ENCODE measurements at regions not wholly inside any gene's neighbourhood (a gene's known extent, or its start where the extent isn't known, plus 50 kb on each side); places are given as distances from the start of the nearest gene placed in this dataset.

- Histone ChIP-seq H3K79me2 (ENCODE audit: control insufficient read depth, insufficient read depth, low read length) (no peaks in the 10 kb centered on the region), H3K36me3 (ENCODE audit: control insufficient read depth in 2 of 2, extremely low read depth in 1 of 2, insufficient read depth in 2 of 2, low read length in 2 of 2) (no peaks in the 10 kb centered on the region), H3K4me3 (replicated peaks in 1 of 3; ENCODE audit: insufficient read depth in 1 of 3, low read depth in 1 of 3, low read length in 3 of 3) (no peak overlapping the region), H3K4me1 (ENCODE audit: control insufficient read depth, extremely low read depth, insufficient read depth, low read length) (peaks cover 60% of the 10 kb centered on the region), H3K4me2 (ENCODE audit: insufficient read depth, low read length) (peak overlapping the region; percentile 8), H3K9me3 (replicated peaks; ENCODE audit: control insufficient read depth, insufficient read depth, low read length) (no peaks in the 10 kb centered on the region), H3K27me3 (ENCODE audit: control insufficient read depth in 2 of 2, insufficient read depth in 2 of 2, low read length in 2 of 2) (no peaks in the 10 kb centered on the region), H3K27ac (ENCODE audit: insufficient read depth, low read depth, low read length) (no peak overlapping the region), H4K20me1 (replicated peaks; ENCODE audit: control insufficient read depth, extremely low read depth, insufficient read depth, low read length) (no peaks in the 10 kb centered on the region), H2AFZ (ENCODE audit: low read depth, low read length) (peak overlapping the region; percentile 42), H3K9ac (replicated peaks; ENCODE audit: extremely low read depth, insufficient read depth, low read length) (no peak overlapping the region), H3K9me1 (replicated peaks; ENCODE audit: control insufficient read depth, extremely low read depth, insufficient read depth, low read length) (no peaks in the 10 kb centered on the region)
- BruUV-seq (replicated peaks): no TSS peak
- TF ChIP-seq EZH2 (IDR thresholded peaks at IDR 0.05; ENCODE audit: borderline replicate concordance, low read depth, low read length, severe bottlenecking) (no peak), GATA2 (IDR thresholded peaks at IDR 0.05; ENCODE audit: insufficient read depth, insufficient read length, low read depth, low read length) (no peak), MYC (IDR thresholded peaks at IDR 0.05; ENCODE audit: low read depth, low read length) (no peak), FOS (IDR thresholded peaks at IDR 0.05; ENCODE audit: borderline replicate concordance, insufficient read depth, low read length) (no peak), POLR2A (IDR thresholded peaks at IDR 0.05; ENCODE audit: low read depth, low read length) (peak; percentile 17)
- TF ChIP-seq, protein P1, sequence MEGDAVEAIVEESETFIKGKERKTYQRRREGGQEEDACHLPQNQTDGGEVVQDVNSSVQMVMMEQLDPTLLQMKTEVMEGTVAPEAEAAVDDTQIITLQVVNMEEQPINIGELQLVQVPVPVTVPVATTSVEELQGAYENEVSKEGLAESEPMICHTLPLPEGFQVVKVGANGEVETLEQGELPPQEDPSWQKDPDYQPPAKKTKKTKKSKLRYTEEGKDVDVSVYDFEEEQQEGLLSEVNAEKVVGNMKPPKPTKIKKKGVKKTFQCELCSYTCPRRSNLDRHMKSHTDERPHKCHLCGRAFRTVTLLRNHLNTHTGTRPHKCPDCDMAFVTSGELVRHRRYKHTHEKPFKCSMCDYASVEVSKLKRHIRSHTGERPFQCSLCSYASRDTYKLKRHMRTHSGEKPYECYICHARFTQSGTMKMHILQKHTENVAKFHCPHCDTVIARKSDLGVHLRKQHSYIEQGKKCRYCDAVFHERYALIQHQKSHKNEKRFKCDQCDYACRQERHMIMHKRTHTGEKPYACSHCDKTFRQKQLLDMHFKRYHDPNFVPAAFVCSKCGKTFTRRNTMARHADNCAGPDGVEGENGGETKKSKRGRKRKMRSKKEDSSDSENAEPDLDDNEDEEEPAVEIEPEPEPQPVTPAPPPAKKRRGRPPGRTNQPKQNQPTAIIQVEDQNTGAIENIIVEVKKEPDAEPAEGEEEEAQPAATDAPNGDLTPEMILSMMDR (IDR thresholded peaks at IDR 0.05; ENCODE audit: extremely low read depth in 1 of 2, insufficient read depth in 1 of 2, low read depth in 1 of 2, low read length in 2 of 2): no peak
- POLR2A ChIA-PET: interaction anchor here (0.9 kb wide), 1 partner anchor 14 kb away, joined by 3 read pairs; no protein-coding TSS in a partner anchor
- intact Hi-C loops (cut with micrococcal nuclease) (loop anchor here (5.0 kb wide), 3 partner anchors 78 to 258 kb away; no protein-coding TSS in a partner anchor), dilution Hi-C loops (cut with MboI; ENCODE audit: extremely low pct_ligation_motif_present, low sequenced_read_pairs) (no loop called here)
- FAIRE-seq: peak; percentile 44
- DNase-seq (ENCODE audit: low read depth, low spot score): peak; percentile 68
- CTCF ChIA-PET: interaction anchor here (0.9 to 1.4 kb wide), 4 partner anchors 12 to 137 kb away, joined by 3 to 5 read pairs (median 3); no protein-coding TSS in a partner anchor
These were observed 184.2 kb downstream of the ETS2 start for GRCh38 chr21:38989745-38990423.

All from endothelial cell of umbilical vein (primary cell).